Spleen (tissue), 11 donors: ENCODE measurements at regions not wholly inside any gene's neighbourhood (a gene's known extent, or its start where the extent isn't known, plus 50 kb on each side); places are given as distances from the start of the nearest gene placed in this dataset.

ENCODE experiments used
- DNase-seq: peaks from one replicate; pipeline ENCODE4 v3.0.0-alpha.2; 2020
- H3K27ac ChIP-seq, 8 donors: fragments of 200-600 bp; sonication (generic) in 7 of 8; 1 replicate in 4 of 8; 2 replicates in 4 of 8; pipeline versions ENCODE4 v1.5.0 to v1.8.0; 2016 to 2021; ENCODE audit warnings: inconsistent platforms in 4 of 8, mild to moderate bottlenecking in 4 of 8, moderate library complexity in 1 of 8
- H3K27me3 ChIP-seq, 7 donors: fragments of 200-600 bp; sonication (generic) in 6 of 7; replicated peaks in 1 of 7; 1 replicate in 4 of 7; 2 replicates in 3 of 7; pipeline versions ENCODE4 v1.5.0 to v1.8.0; 2016 to 2021; ENCODE audit warnings: inconsistent platforms in 3 of 7, mild to moderate bottlenecking in 1 of 7
- H3K36me3 ChIP-seq, 6 donors: fragments of 200-600 bp; sonication (generic) in 5 of 6; 1 replicate in 4 of 6; 2 replicates in 2 of 6; pipeline versions ENCODE4 v1.5.0 to v1.8.0; 2016 to 2021; ENCODE audit warnings: inconsistent platforms in 2 of 6
- H3K4me1 ChIP-seq, 6 donors: fragments of 200-600 bp; sonication (generic) in 5 of 6; 1 replicate in 3 of 6; 2 replicates in 3 of 6; pipeline versions ENCODE4 v1.5.0 to v1.8.0; 2016 to 2021; ENCODE audit warnings: inconsistent platforms in 3 of 6
- H3K4me3 ChIP-seq, 8 donors: fragments of 200-600 bp; sonication (generic) in 7 of 8; 1 replicate in 4 of 8; 2 replicates in 4 of 8; pipeline versions ENCODE4 v1.5.0 to v1.8.0; 2016 to 2021; ENCODE audit warnings: inconsistent platforms in 4 of 8, mild to moderate bottlenecking in 4 of 8, moderate library complexity in 2 of 8
- H3K9me3 ChIP-seq, 8 donors: fragments of 200-600 bp; sonication (generic) in 7 of 8; 1 replicate in 4 of 8; 2 replicates in 4 of 8; pipeline versions ENCODE4 v1.5.0 to v1.8.0; 2016 to 2021; ENCODE audit warnings: inconsistent platforms in 4 of 8
- POLR2A ChIP-seq, 3 donors: fragments of 450-650 bp; IDR thresholded peaks; one replicate each; pipeline ENCODE4 v1.5.1; 2017; ENCODE audit warnings: antibody characterized with exemption in 3 of 3, mild to moderate bottlenecking in 1 of 3
- POLR2AphosphoS5 ChIP-seq, 3 donors: sonication (generic); formaldehyde crosslinking; IDR thresholded peaks; one replicate each; pipeline ENCODE4 v1.5.1; 2017; ENCODE audit warnings: antibody characterized with exemption in 3 of 3
- WGBS, 5 donors: extraction: QIAGEN DNeasy Blood & Tissue Kit in 3 of 5; methylation state at CpG; one replicate each; pipeline versions ENCODE4 v1.1.5 to v1.1.7; 2013 to 2018; 5-methylcytosine and 5-hydroxymethylcytosine counted together
- intact Hi-C: fragments of 100-400 bp; cut with DNase I; formaldehyde crosslinking; loops from one replicate; pipeline ENCODE4 v1.15.0; 2023; ENCODE audit warnings: low total_unique reads
- TF ChIP-seq, protein P1 (sequence below), 11 experiments: fragments of 200-600 bp in 7 of 11; fragments of 450-650 bp in 4 of 11; sonication (generic) in 4 of 11; IDR thresholded peaks in 8 of 11; conservative IDR thresholded peaks in 3 of 11; 1 replicate in 7 of 11; 2 replicates in 4 of 11; pipeline versions ENCODE4 v1.4.0 to v1.8.0; 2016 to 2021; ENCODE audit warnings: antibody characterized with exemption in 11 of 11, inconsistent platforms in 4 of 11, mild to moderate bottlenecking in 1 of 11
- donor health status: healthy with polysubstance abuse.
- donor health status: DM: no; HTN: no; CAD: no; lungs with moderate emphysema.
- donor health status: DM: no; HTN: no; CAD: no.
- donor health status: Bipolar disorder and iron deficiency.
- donor health status: healthy.
- donor health status: DM: no; HTN: no; CAD: no.
- donor health status: DM: yes; HTN: yes; CAD: no.

DNA sequence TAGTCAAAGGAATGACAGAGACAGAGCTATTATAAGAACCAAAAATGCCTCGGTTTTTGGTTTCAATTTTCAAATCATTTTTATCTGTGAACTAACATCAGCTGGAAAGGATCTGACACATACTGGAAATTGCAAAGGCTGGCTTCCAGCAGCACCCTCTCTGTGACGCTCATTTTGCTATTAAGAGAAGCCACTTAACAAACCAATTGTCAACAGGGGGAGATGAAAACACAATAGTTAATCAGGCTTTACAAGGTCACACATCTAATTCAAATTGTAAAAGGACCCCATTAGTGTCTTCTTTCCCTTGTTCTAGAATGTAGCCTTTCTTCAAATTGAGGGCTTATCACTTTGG lies 160.5 kb downstream of the TFAP2B start:
- Histone ChIP-seq H3K36me3 (no peaks in the 10 kb centered on the region), H3K27me3 (no peaks in the 10 kb centered on the region), H3K4me3 (no peak overlapping the region), H3K4me1 (peaks cover 0 to under 1% (median 0%) of the 10 kb centered on the region in 6 donors), H3K9me3 (no peaks in the 10 kb centered on the region), H3K27ac (no peak overlapping the region)
- no peak for DNase-seq
- WGBS, 5 donors = 49 to 67% (median 66%) methylated on average over 2 of the region's 2 CpGs
- TF ChIP-seq, protein P1, sequence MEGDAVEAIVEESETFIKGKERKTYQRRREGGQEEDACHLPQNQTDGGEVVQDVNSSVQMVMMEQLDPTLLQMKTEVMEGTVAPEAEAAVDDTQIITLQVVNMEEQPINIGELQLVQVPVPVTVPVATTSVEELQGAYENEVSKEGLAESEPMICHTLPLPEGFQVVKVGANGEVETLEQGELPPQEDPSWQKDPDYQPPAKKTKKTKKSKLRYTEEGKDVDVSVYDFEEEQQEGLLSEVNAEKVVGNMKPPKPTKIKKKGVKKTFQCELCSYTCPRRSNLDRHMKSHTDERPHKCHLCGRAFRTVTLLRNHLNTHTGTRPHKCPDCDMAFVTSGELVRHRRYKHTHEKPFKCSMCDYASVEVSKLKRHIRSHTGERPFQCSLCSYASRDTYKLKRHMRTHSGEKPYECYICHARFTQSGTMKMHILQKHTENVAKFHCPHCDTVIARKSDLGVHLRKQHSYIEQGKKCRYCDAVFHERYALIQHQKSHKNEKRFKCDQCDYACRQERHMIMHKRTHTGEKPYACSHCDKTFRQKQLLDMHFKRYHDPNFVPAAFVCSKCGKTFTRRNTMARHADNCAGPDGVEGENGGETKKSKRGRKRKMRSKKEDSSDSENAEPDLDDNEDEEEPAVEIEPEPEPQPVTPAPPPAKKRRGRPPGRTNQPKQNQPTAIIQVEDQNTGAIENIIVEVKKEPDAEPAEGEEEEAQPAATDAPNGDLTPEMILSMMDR (IDR thresholded peaks at IDR 0.05 in 8 of 11, conservative IDR thresholded peaks at IDR 0.05 in 3 of 11) = no peak
- TF ChIP-seq POLR2AphosphoS5 (IDR thresholded peaks at IDR 0.05) (no peak), POLR2A (IDR thresholded peaks at IDR 0.05) (no peak)
- intact Hi-C loops = no loop called here

DNA sequence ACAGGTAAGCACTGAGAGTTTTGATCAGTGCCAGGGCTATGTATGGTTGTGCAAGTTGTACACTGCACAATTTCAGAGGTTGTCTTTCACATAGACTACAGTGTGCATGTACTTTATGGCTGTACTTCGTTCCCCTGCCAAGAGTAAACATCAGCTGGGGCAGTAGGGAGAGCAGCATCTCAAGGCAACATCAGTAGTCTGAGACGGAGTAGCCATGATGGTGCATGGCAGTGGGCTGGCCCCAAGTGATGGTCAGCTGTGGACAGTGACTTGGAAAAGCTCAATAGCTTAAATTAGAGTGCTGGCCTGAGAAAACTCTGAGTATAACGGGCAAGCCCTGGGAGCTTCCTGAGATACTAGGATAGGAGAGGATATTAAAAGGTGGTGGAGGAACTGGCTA lies 165.5 kb downstream of the TFAP2B start:
- Histone ChIP-seq H3K4me1 (no peaks in the 10 kb centered on the region), H3K27me3 (no peaks in the 10 kb centered on the region), H3K27ac (no peak overlapping the region), H3K36me3 (no peaks in the 10 kb centered on the region), H3K4me3 (no peak overlapping the region), H3K9me3 (no peaks in the 10 kb centered on the region)
- 73 to 88% (median 80%) methylated on average over 3 of the region's 3 CpGs for WGBS, 5 donors
- intact Hi-C loops = no loop called here
- DNase-seq = no peak
- TF ChIP-seq, protein P1 (IDR thresholded peaks at IDR 0.05 in 8 of 11, conservative IDR thresholded peaks at IDR 0.05 in 3 of 11) = no peak

DNA sequence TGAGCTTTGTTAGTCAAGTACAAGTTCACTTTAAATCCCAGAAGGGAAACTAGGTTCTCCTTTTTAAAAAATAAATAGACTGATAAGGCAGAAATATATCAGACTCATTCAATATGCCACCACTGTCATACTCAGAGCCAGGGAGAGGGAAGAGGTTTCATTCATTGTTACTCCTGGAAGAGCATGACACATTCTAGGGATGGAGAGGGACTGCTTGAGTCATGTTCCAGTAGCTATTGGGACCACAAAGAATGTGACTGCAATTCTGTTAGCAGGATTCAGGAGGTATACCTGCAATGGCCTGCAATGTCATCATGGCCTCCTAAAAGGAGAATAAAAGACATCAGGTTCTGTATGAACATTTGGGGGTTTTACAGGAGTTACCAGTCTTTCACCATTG lies 167.6 kb downstream of the TFAP2B start:
- no peaks in the 10 kb centered on the region for H3K27me3 ChIP-seq
- H3K9me3 ChIP-seq = no peaks in the 10 kb centered on the region
- TF ChIP-seq POLR2AphosphoS5 (IDR thresholded peaks at IDR 0.05) (no peak), POLR2A (IDR thresholded peaks at IDR 0.05) (no peak)
- TF ChIP-seq, protein P1 (IDR thresholded peaks at IDR 0.05 in 8 of 11, conservative IDR thresholded peaks at IDR 0.05 in 3 of 11) = no peak
- intact Hi-C loops = no loop called here
- H3K4me3 ChIP-seq = no peak overlapping the region
- H3K36me3 ChIP-seq = no peaks in the 10 kb centered on the region
- no peaks in the 10 kb centered on the region for H3K4me1 ChIP-seq
- no peak for DNase-seq
- H3K27ac ChIP-seq = no peak overlapping the region

DNA sequence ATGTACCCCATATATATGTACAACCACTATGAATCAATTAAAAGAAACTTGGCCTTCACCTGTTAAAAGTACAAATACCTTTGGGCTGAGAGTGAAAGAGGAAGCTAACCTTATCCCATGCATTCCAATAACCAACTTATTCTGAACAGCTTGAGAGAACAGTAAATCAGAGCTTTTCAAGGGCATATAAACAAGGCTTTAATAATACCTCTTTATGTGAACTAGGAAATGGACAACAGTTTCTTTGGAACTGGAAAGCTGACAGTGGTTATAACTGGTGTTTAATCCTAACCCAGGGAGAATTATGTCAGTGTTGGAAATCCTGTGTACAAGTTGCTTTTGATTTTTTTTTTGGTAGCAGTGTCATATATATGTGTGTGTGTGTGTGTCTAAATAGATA lies 170.5 kb downstream of the TFAP2B start:
- Histone ChIP-seq H3K4me1 (no peaks in the 10 kb centered on the region), H3K9me3 (no peaks in the 10 kb centered on the region), H3K27me3 (no peaks in the 10 kb centered on the region), H3K27ac (no peak overlapping the region), H3K36me3 (no peaks in the 10 kb centered on the region), H3K4me3 (no peak overlapping the region)
- intact Hi-C loops = no loop called here
- no peak for DNase-seq
- TF ChIP-seq POLR2A (IDR thresholded peaks at IDR 0.05) (no peak), POLR2AphosphoS5 (IDR thresholded peaks at IDR 0.05) (no peak)
- TF ChIP-seq, protein P1 (IDR thresholded peaks at IDR 0.05 in 8 of 11, conservative IDR thresholded peaks at IDR 0.05 in 3 of 11) = no peak
